Neural progenitor cell (in vitro differentiated cells): ENCODE measurements at regions not wholly inside any gene's neighbourhood (a gene's known extent, or its start where the extent isn't known, plus 50 kb on each side); places are given as distances from the start of the nearest gene placed in this dataset.

Experiments used
- EZH2 ChIP-seq: fragments of 200-600 bp; sonication (generic); IDR thresholded peaks from 2 replicates; pipeline ENCODE4 v1.6.1; 2017; ENCODE audit warnings: antibody characterized with exemption, mild to moderate bottlenecking, moderate library complexity
- EZH2phosphoT487 ChIP-seq: fragments of 200-600 bp; sonication (generic); IDR thresholded peaks from 2 replicates; pipeline ENCODE4 v1.6.1; 2017; ENCODE audit warnings: antibody characterized with exemption
- TF ChIP-seq, protein P1 (sequence below): fragments of 200-600 bp; sonication (generic); IDR thresholded peaks from 2 replicates; pipeline ENCODE4 v1.5.1; 2017; ENCODE audit warnings: antibody characterized with exemption, mild to moderate bottlenecking

DNA sequence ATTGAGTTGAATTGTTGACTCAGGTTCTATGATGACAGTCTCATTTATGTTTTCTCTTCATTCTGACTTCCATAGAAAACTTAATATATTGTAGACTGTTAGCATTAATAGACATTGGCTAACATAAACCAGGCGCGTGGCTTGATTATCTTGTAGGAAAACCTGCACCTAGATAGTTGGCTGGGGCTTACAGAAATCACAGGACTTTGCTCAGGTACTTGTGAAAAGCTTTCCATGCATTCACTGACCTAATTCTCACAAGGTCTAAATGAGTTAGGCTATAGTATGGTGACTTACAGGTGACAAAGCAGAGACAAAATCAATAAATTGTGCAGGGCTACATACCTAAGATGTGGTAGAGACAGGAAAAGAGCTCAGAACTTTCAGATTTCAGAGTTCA lies 212.8 kb downstream of the GPAT3 start:
- TF ChIP-seq, protein P1, sequence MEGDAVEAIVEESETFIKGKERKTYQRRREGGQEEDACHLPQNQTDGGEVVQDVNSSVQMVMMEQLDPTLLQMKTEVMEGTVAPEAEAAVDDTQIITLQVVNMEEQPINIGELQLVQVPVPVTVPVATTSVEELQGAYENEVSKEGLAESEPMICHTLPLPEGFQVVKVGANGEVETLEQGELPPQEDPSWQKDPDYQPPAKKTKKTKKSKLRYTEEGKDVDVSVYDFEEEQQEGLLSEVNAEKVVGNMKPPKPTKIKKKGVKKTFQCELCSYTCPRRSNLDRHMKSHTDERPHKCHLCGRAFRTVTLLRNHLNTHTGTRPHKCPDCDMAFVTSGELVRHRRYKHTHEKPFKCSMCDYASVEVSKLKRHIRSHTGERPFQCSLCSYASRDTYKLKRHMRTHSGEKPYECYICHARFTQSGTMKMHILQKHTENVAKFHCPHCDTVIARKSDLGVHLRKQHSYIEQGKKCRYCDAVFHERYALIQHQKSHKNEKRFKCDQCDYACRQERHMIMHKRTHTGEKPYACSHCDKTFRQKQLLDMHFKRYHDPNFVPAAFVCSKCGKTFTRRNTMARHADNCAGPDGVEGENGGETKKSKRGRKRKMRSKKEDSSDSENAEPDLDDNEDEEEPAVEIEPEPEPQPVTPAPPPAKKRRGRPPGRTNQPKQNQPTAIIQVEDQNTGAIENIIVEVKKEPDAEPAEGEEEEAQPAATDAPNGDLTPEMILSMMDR = no peak
- no peak for TF ChIP-seq EZH2
- no peak for TF ChIP-seq EZH2phosphoT487
